DOHH2 (cell line): ENCODE measurements at regions not wholly inside any gene's neighbourhood (a gene's known extent, or its start where the extent isn't known, plus 50 kb on each side); places are given as distances from the start of the nearest gene placed in this dataset.

Experiments used
- H3F3A ChIP-seq: fragments of 200-600 bp; sonication (generic), shearing (Covaris generic); 2 replicates; pipeline ENCODE4 v1.6.0; 2016; ENCODE audit warnings: antibody characterized with exemption, mild to moderate bottlenecking; ENCODE audit not compliant: control insufficient read depth, insufficient read depth
- H3K27ac ChIP-seq: fragments of 200-600 bp; sonication (generic); 2 replicates; pipeline ENCODE4 v1.5.1; 2014; ENCODE audit warnings: low read depth, mild to moderate bottlenecking, low read length, moderate library complexity
- H3K27me3 ChIP-seq: fragments of 200-600 bp; sonication (generic); 2 replicates; pipeline ENCODE4 v1.6.1; 2014; ENCODE audit warnings: mild to moderate bottlenecking, low read length, mixed read lengths; ENCODE audit not compliant: control insufficient read depth
- H3K36me3 ChIP-seq: fragments of 200-600 bp; sonication (generic); 2 replicates; pipeline ENCODE4 v1.6.1; 2014; ENCODE audit warnings: mild to moderate bottlenecking, low read length, moderate library complexity, mixed read lengths; ENCODE audit not compliant: control insufficient read depth
- H3K4me1 ChIP-seq: fragments of 200-600 bp; sonication (generic); 2 replicates; pipeline ENCODE4 v1.6.1; 2014; ENCODE audit warnings: mild to moderate bottlenecking, low read length, mixed read lengths; ENCODE audit not compliant: control insufficient read depth
- H3K4me2 ChIP-seq: fragments of 200-600 bp; sonication (generic); 2 replicates; pipeline ENCODE4 v1.6.0; 2014; ENCODE audit warnings: mild to moderate bottlenecking, low read length, moderate library complexity
- H3K4me3 ChIP-seq: fragments of 200-600 bp; sonication (generic); 2 replicates; pipeline ENCODE4 v1.5.1; 2014; ENCODE audit warnings: mild to moderate bottlenecking, low read length, mixed read lengths
- H3K79me2 ChIP-seq: fragments of 200-600 bp; sonication (generic); 2 replicates; pipeline ENCODE4 v1.6.1; 2014; ENCODE audit warnings: mild to moderate bottlenecking, low read length, mixed read lengths; ENCODE audit not compliant: control insufficient read depth
- H3K9me2 ChIP-seq: fragments of 200-600 bp; sonication (generic); replicated peaks from 2 replicates; pipeline ENCODE4 v1.6.1; 2014; ENCODE audit warnings: mild to moderate bottlenecking, low read length, mixed read lengths; ENCODE audit not compliant: control insufficient read depth
- H3K9me3 ChIP-seq: fragments of 200-600 bp; sonication (generic); 2 replicates; pipeline ENCODE4 v1.6.1; 2014; ENCODE audit warnings: antibody characterized with exemption, low read length, mixed read lengths; ENCODE audit not compliant: control insufficient read depth, insufficient read depth
- H4K20me1 ChIP-seq: fragments of 200-600 bp; sonication (generic); 2 replicates; pipeline ENCODE4 v1.6.0; 2014; ENCODE audit warnings: low read depth, mild to moderate bottlenecking, antibody characterized with exemption, low read length, moderate library complexity; ENCODE audit not compliant: control insufficient read depth, insufficient read depth
- CTCF ChIP-seq: fragments of 200-600 bp; sonication (generic); IDR thresholded peaks from one replicate; pipeline ENCODE4 v1.5.1; 2014; ENCODE audit warnings: antibody characterized with exemption, mild to moderate bottlenecking, low read depth, low read length; ENCODE audit not compliant: poor library complexity, severe bottlenecking
- EZH2phosphoT487 ChIP-seq: fragments of 200-600 bp; sonication (generic); IDR thresholded peaks from 2 replicates; pipeline ENCODE4 v1.6.1; 2017; ENCODE audit warnings: borderline replicate concordance, mild to moderate bottlenecking, antibody characterized with exemption, low read length, moderate library complexity, mixed read lengths

GRCh38 chr19:28940751-28941500 lies 272.0 kb downstream of the UQCRFS1 start:
- Histone ChIP-seq H3K27ac (no peak overlapping the region), H3K9me3 (no peaks in the 10 kb centered on the region), H3K4me2 (no peak overlapping the region), H3F3A (no peaks in the 10 kb centered on the region), H3K27me3 (no peaks in the 10 kb centered on the region), H3K4me3 (no peak overlapping the region), H3K79me2 (no peaks in the 10 kb centered on the region), H3K9me2 (no peaks in the 10 kb centered on the region), H4K20me1 (no peaks in the 10 kb centered on the region), H3K4me1 (no peaks in the 10 kb centered on the region), H3K36me3 (no peaks in the 10 kb centered on the region)
- TF ChIP-seq EZH2phosphoT487 (no peak), CTCF (no peak)

GRCh38 chr19:28939236-28939635 lies 273.7 kb downstream of the UQCRFS1 start:
- Histone ChIP-seq H3K4me2 (no peak overlapping the region), H3K27me3 (no peaks in the 10 kb centered on the region), H4K20me1 (no peaks in the 10 kb centered on the region), H3F3A (no peaks in the 10 kb centered on the region), H3K9me2 (no peaks in the 10 kb centered on the region), H3K36me3 (no peaks in the 10 kb centered on the region), H3K9me3 (no peaks in the 10 kb centered on the region), H3K4me3 (no peak overlapping the region), H3K4me1 (no peaks in the 10 kb centered on the region), H3K79me2 (no peaks in the 10 kb centered on the region), H3K27ac (no peak overlapping the region)
- TF ChIP-seq CTCF: no peak
- no peak for TF ChIP-seq EZH2phosphoT487

GRCh38 chr19:28936001-28936400 lies 276.9 kb downstream of the UQCRFS1 start:
- H3K9me2 ChIP-seq: no peaks in the 10 kb centered on the region
- H3K4me1 ChIP-seq: no peaks in the 10 kb centered on the region
- H3K27ac ChIP-seq: no peak overlapping the region

More at GRCh38 chr19:28936001-28936400, 276.9 kb downstream of the UQCRFS1 start:
- Histone ChIP-seq H3K79me2 (no peaks in the 10 kb centered on the region), H3K27me3 (no peaks in the 10 kb centered on the region), H4K20me1 (no peaks in the 10 kb centered on the region), H3K9me3 (no peaks in the 10 kb centered on the region), H3K4me2 (no peak overlapping the region), H3F3A (no peaks in the 10 kb centered on the region), H3K4me3 (no peak overlapping the region), H3K36me3 (no peaks in the 10 kb centered on the region)
- TF ChIP-seq CTCF: no peak
- no peak for TF ChIP-seq EZH2phosphoT487
